ENCODE measurements at regions not wholly inside any gene's neighbourhood (a gene's known extent, or its start where the extent isn't known, plus 50 kb on each side); places are given as distances from the start of the nearest gene placed in this dataset.

GRCh38 chr11:92865352-92865751 lies 104.1 kb upstream of the MTNR1B start:
- DNase-seq: no peak

- DNase-seq: no peak
Measured at GRCh38 chr11:92866679-92867282, 102.7 kb upstream of the MTNR1B start.

- no peak for DNase-seq
Measured at GRCh38 chr11:92867913-92868619, 101.4 kb upstream of the MTNR1B start.

GRCh38 chr11:92869716-92870115 lies 99.7 kb upstream of the MTNR1B start:
- no peak for DNase-seq

GRCh38 chr11:92870196-92870832 lies 99.1 kb upstream of the MTNR1B start:
- peak in 1 of 3 donors; percentile 46 for DNase-seq

GRCh38 chr11:92873551-92873950 lies 95.9 kb upstream of the MTNR1B start:
- DNase-seq: no peak

- no peak for DNase-seq
Measured at GRCh38 chr11:92875473-92875872, 94.0 kb upstream of the MTNR1B start.

- DNase-seq: no peak
Measured at GRCh38 chr11:92879086-92879485, 90.4 kb upstream of the MTNR1B start.

GRCh38 chr11:92880381-92880780 lies 89.1 kb upstream of the MTNR1B start:
- DNase-seq: peak in 1 of 3 donors; percentile 44

- DNase-seq: no peak
Measured at GRCh38 chr11:92881940-92882450, 87.5 kb upstream of the MTNR1B start.

- no peak for DNase-seq
Measured at GRCh38 chr11:92882828-92883611, 86.4 kb upstream of the MTNR1B start.

- DNase-seq: no peak
Measured at GRCh38 chr11:92885600-92885999, 83.9 kb upstream of the MTNR1B start.

GRCh38 chr11:92886243-92886905 lies 83.1 kb upstream of the MTNR1B start:
- DNase-seq: peak; percentile 52 to 81 (median 71)

- DNase-seq: no peak
Measured at GRCh38 chr11:92888696-92889095, 80.8 kb upstream of the MTNR1B start.

GRCh38 chr11:92890846-92891245 lies 78.6 kb upstream of the MTNR1B start:
- DNase-seq: no peak

GRCh38 chr11:92892802-92893684 lies 76.4 kb upstream of the MTNR1B start:
- peak in 1 of 3 donors; percentile 7 for DNase-seq

GRCh38 chr11:92894197-92894596 lies 75.3 kb upstream of the MTNR1B start:
- peak in 1 of 3 donors; percentile 30 for DNase-seq

GRCh38 chr11:92897487-92897886 lies 72.0 kb upstream of the MTNR1B start:
- no peak for DNase-seq

- no peak for DNase-seq
Measured at GRCh38 chr11:92902417-92902816, 67.0 kb upstream of the MTNR1B start.

- DNase-seq: no peak
Measured at GRCh38 chr11:92907671-92908070, 61.8 kb upstream of the MTNR1B start.

- no peak for DNase-seq
Measured at GRCh38 chr11:92909214-92909613, 60.2 kb upstream of the MTNR1B start.
